HFFc6 (cell line): ENCODE measurements at regions not wholly inside any gene's neighbourhood (a gene's known extent, or its start where the extent isn't known, plus 50 kb on each side); places are given as distances from the start of the nearest gene placed in this dataset.

Source experiments
- DNase-seq: peaks from one replicate; pipeline ENCODE4 v3.0.0-alpha.2; 2018
- H3K27ac Mint-ChIP-seq: 2 replicates; pipeline ENCODE4 v1.8.0; 2020; ENCODE audit warnings: mild to moderate bottlenecking, mixed read lengths
- H3K27me3 Mint-ChIP-seq: 2 replicates; pipeline ENCODE4 v1.8.0; 2021; ENCODE audit warnings: mild to moderate bottlenecking, moderate library complexity, mixed read lengths; ENCODE audit not compliant: insufficient read depth
- H3K36me3 Mint-ChIP-seq: 2 replicates; pipeline ENCODE4 v1.8.0; 2021; ENCODE audit warnings: low read depth, mixed read lengths
- H3K4me1 Mint-ChIP-seq: 2 replicates; pipeline ENCODE4 v1.8.0; 2020; ENCODE audit warnings: low read depth, mixed read lengths
- H3K4me3 Mint-ChIP-seq: 2 replicates; pipeline ENCODE4 v1.8.0; 2020; ENCODE audit warnings: mild to moderate bottlenecking, moderate library complexity, mixed read lengths
- H3K9me3 Mint-ChIP-seq: 2 replicates; pipeline ENCODE4 v1.8.0; 2020; ENCODE audit warnings: mild to moderate bottlenecking, mixed read lengths
- TF ChIP-seq, protein P1 (sequence below): fragments of 200-600 bp; sonication (generic); IDR thresholded peaks from 2 replicates; pipeline ENCODE4 v1.5.0; 2021; ENCODE audit warnings: antibody characterized with exemption, mild to moderate bottlenecking

- H3K4me1 Mint-ChIP-seq: no peaks in the 10 kb centered on the region
- TF ChIP-seq, protein P1, sequence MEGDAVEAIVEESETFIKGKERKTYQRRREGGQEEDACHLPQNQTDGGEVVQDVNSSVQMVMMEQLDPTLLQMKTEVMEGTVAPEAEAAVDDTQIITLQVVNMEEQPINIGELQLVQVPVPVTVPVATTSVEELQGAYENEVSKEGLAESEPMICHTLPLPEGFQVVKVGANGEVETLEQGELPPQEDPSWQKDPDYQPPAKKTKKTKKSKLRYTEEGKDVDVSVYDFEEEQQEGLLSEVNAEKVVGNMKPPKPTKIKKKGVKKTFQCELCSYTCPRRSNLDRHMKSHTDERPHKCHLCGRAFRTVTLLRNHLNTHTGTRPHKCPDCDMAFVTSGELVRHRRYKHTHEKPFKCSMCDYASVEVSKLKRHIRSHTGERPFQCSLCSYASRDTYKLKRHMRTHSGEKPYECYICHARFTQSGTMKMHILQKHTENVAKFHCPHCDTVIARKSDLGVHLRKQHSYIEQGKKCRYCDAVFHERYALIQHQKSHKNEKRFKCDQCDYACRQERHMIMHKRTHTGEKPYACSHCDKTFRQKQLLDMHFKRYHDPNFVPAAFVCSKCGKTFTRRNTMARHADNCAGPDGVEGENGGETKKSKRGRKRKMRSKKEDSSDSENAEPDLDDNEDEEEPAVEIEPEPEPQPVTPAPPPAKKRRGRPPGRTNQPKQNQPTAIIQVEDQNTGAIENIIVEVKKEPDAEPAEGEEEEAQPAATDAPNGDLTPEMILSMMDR: no peak
- DNase-seq: no peak
- peaks cover 4% of the 10 kb centered on the region; the same call in 1 of the 2 replicates for H3K36me3 Mint-ChIP-seq
- H3K27me3 Mint-ChIP-seq: peaks cover 2% of the 10 kb centered on the region; the same call in 1 of the 2 replicates
- H3K4me3 Mint-ChIP-seq: no peak overlapping the region
- H3K27ac Mint-ChIP-seq: no peak overlapping the region
- peaks cover 11% of the 10 kb centered on the region for H3K9me3 Mint-ChIP-seq
These were observed 161.0 kb upstream of the UBE2E2 start for GRCh38 chr3:23041918-23042696.

- no peak overlapping the region for H3K27ac Mint-ChIP-seq
- TF ChIP-seq, protein P1: no peak
- H3K4me3 Mint-ChIP-seq: no peak overlapping the region
- peaks cover 8% of the 10 kb centered on the region; the same call in 1 of the 2 replicates for H3K36me3 Mint-ChIP-seq
- H3K4me1 Mint-ChIP-seq: no peaks in the 10 kb centered on the region
- peaks cover 2% of the 10 kb centered on the region; the same call in 1 of the 2 replicates for H3K27me3 Mint-ChIP-seq
- no peak for DNase-seq
- peaks cover 15% of the 10 kb centered on the region for H3K9me3 Mint-ChIP-seq
These were observed 158.7 kb upstream of the UBE2E2 start for GRCh38 chr3:23044463-23044862.

DNA sequence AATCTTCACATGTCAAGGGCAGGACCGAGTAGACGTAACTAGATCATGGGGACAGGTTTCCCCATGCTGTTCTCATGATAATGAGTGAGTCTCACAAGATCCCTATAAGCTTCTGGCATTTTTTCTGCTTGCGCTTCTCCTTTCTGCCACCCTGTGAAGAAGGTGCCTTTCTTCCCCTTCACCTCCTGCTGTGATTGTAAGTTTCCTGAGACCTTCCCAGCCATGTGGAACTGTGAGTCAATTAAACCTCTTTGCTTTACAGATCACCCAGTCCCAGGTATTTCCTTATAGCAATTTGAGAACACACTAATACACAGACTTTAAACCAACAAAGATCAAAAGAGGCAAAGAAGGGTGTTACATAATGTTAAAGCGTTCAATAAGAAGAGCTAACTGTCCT lies 156.6 kb upstream of the UBE2E2 start:
- H3K4me3 Mint-ChIP-seq: no peak overlapping the region
- no peak overlapping the region for H3K27ac Mint-ChIP-seq
- DNase-seq: no peak
- peaks cover 2% of the 10 kb centered on the region; the same call in 1 of the 2 replicates for H3K27me3 Mint-ChIP-seq
- H3K4me1 Mint-ChIP-seq: no peaks in the 10 kb centered on the region
- TF ChIP-seq, protein P1: no peak
- peaks cover 15% of the 10 kb centered on the region for H3K9me3 Mint-ChIP-seq
- H3K36me3 Mint-ChIP-seq: peaks cover 8% of the 10 kb centered on the region; the same call in 1 of the 2 replicates

DNA sequence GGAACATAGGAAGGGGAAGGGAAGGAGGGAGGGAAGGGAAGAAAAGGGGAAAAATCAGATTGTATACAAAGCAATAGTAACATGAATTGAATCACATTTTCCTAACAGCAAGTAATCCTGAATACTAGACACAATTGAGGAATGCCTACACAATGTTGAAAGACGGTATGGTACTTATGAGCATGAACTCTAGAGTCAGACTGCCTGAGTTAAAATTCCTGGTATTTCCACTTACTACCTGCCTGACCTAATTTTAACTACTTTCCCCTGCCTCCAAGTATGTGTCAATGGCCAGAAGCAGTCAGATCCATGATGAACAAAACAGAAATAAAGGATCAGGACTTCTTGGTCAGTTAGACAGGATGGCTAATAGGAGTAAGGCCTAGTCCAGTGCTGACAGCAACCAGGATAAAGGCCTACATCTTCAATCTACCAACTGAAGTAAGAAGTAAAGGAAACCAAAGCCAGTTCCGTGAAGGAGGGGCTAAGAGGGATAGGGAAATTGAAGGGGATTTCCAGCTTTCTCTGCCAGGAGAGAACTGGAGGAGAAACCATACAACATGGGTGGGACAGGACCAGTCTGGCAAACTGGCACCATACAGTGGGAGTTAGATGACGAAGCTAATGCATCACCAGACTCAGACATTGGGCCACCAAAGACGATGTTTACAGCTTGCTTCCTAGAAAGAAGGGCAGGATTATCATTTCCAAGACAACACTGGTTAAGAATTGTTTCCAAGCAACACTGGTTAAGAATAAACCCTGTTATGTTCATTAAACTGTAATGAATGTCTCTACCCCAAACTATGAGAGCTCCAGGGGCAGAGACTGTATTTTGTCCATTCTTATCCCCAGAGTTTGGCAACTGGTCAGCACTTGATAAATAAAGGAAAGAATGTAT lies 151.6 kb upstream of the UBE2E2 start:
- Mint-ChIP-seq H3K27ac (no peak overlapping the region), H3K27me3 (peaks cover 13% of the 10 kb centered on the region), H3K4me3 (no peak overlapping the region), H3K4me1 (peaks cover 13% of the 10 kb centered on the region), H3K36me3 (peaks cover 5% of the 10 kb centered on the region; the same call in 1 of the 2 replicates), H3K9me3 (peaks cover 4% of the 10 kb centered on the region; the same call in 1 of the 2 replicates)
- TF ChIP-seq, protein P1: no peak
- no peak for DNase-seq

DNA sequence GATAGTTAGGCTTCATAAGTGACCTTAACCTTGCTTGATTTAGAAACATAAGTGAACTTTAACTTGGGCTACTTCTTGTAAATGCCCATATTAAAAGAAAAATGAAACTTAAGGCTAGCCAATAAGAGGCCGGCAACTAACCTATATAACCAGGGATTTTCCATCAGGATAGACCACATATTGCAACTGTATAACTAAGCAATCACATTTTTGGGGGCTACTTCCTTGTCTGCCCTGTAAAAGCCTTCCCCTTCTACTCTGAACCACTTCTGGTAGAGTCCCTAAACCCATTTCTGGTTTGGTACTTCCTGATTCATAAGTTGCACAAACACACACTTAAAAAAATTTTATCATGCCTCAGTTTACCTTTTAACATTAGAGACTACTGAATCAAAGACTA lies 150.9 kb upstream of the UBE2E2 start:
- TF ChIP-seq, protein P1: no peak
- Mint-ChIP-seq H3K27me3 (peaks cover 13% of the 10 kb centered on the region), H3K27ac (no peak overlapping the region), H3K36me3 (peaks cover 3% of the 10 kb centered on the region; the same call in 1 of the 2 replicates), H3K4me1 (peaks cover 16% of the 10 kb centered on the region), H3K4me3 (no peak overlapping the region), H3K9me3 (peaks cover 4% of the 10 kb centered on the region; the same call in 1 of the 2 replicates)
- no peak for DNase-seq
